Ectodermal cell (in vitro differentiated cells): ENCODE measurements at regions not wholly inside any gene's neighbourhood (a gene's known extent, or its start where the extent isn't known, plus 50 kb on each side); places are given as distances from the start of the nearest gene placed in this dataset.
"Not testable (repeated sequence)": the region's sequence is repeated elsewhere in the genome, so short reads cannot be mapped to it uniquely, and the experiment has no call there.

ENCODE experiments used
- H3K27ac ChIP-seq: 2 replicates; pipeline ENCODE4 v1.7.0; 2013; ENCODE audit warnings: mild to moderate bottlenecking, low read depth, low read length; ENCODE audit not compliant: insufficient read depth, poor library complexity, severe bottlenecking
- H3K27me3 ChIP-seq: 2 replicates; pipeline ENCODE4 v1.7.0; 2013; ENCODE audit warnings: mild to moderate bottlenecking, low read length; ENCODE audit not compliant: insufficient read depth, control insufficient read depth, poor library complexity, severe bottlenecking
- H3K36me3 ChIP-seq: one replicate; pipeline ENCODE4 v1.7.0; 2013; ENCODE audit warnings: low read length; ENCODE audit not compliant: control insufficient read depth, insufficient read depth
- H3K4me1 ChIP-seq: one replicate; pipeline ENCODE4 v1.7.0; 2013; ENCODE audit warnings: low read length; ENCODE audit not compliant: control insufficient read depth, insufficient read depth
- H3K4me3 ChIP-seq: 2 replicates; pipeline ENCODE4 v1.7.0; 2013; ENCODE audit warnings: low read depth, low read length, control low read depth; ENCODE audit not compliant: insufficient read depth
- H3K9me3 ChIP-seq: 2 replicates; pipeline ENCODE4 v1.7.0; 2013; ENCODE audit warnings: mild to moderate bottlenecking, low read length, moderate library complexity; ENCODE audit not compliant: control insufficient read depth
- WGBS, 2 experiments: methylation state at CpG; one replicate each; pipeline ENCODE4 v1.1.7; 2013; ENCODE audit warnings: missing lambda C conversion rate in 2 of 2; 5-methylcytosine and 5-hydroxymethylcytosine counted together

DNA sequence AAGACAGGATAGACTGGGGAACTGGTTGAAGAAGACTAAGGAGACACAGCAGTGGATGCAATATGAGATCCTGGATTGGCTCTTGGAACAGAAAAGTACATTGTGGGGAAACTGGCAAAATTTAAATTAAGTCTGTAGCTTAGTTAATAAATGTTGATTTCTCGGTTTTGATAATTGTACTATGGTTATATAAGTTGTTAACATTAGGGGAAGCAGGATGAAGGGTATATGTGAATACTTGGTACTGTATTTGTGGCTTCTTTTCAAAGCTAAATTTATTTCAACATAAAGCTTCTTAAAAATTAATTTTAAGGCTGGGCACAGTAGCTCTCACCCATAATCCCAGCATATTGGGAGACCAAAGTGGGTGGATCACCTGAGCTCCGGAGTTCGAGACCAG lies 103.8 kb downstream of the TMEM17 start:
- H3K27ac ChIP-seq = no peak overlapping the region
- WGBS, 2 experiments = 95 to 99% methylated on average over 3 of the region's 3 CpGs
- no peaks in the 10 kb centered on the region for H3K36me3 ChIP-seq

DNA sequence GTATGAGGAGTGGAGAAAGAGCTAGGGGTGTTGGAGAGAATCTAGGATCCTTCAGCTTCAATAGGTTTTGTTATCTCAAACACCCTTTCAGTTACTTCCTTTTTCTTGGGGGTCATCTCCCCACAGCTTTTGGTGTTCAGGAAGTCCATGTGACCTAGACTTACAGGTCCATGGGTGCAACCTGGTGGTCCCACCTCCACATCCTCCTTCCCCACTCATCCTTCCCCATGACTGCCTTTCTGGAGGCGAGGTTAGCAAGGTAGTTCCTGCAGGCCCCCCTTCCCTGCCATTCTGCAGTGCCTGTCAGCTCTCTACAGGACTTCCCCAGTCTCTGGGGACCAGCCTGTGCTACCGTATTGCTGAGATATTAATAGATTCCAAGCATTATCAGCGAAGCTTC lies 107.6 kb downstream of the TMEM17 start:
- no peaks in the 10 kb centered on the region for H3K36me3 ChIP-seq
- 93% methylated on average over 3 of the region's 3 CpGs for WGBS, 2 experiments
- no peaks in the 10 kb centered on the region for H3K9me3 ChIP-seq
- H3K4me1 ChIP-seq = no peaks in the 10 kb centered on the region
- no peak overlapping the region for H3K4me3 ChIP-seq
- H3K27me3 ChIP-seq = no peaks in the 10 kb centered on the region
- no peak overlapping the region for H3K27ac ChIP-seq

More for the DNA sequence above, 103.8 kb downstream of the TMEM17 start:
- Histone ChIP-seq H3K27me3 (no peaks in the 10 kb centered on the region), H3K4me1 (no peaks in the 10 kb centered on the region), H3K4me3 (no peak overlapping the region), H3K9me3 (no peaks in the 10 kb centered on the region)

DNA sequence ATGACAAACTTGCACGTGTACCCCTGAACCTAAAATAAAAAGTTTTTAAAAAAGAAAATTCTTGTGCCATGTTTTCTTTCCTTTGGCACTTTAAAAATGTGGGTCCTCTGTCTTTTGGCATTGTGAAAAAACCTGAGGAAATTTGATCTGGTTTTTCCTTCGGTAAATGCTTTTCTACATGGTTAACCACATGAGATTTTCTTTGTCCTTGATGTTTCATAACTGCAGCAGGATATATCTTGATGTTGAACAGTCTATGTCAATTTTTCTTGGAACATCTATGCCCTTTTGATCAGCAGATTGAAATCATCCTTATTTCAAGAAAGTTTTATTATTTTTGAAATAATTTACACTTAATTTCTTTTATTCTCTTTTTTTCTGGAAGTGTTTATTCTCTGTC lies 109.1 kb downstream of the TMEM17 start:
- Histone ChIP-seq H3K27ac (no peak overlapping the region), H3K36me3 (no peaks in the 10 kb centered on the region), H3K27me3 (no peaks in the 10 kb centered on the region), H3K4me3 (no peak overlapping the region), H3K9me3 (no peaks in the 10 kb centered on the region), H3K4me1 (no peaks in the 10 kb centered on the region)
- WGBS, 2 experiments = 88 to 97% methylated on average over 2 of the region's 2 CpGs

DNA sequence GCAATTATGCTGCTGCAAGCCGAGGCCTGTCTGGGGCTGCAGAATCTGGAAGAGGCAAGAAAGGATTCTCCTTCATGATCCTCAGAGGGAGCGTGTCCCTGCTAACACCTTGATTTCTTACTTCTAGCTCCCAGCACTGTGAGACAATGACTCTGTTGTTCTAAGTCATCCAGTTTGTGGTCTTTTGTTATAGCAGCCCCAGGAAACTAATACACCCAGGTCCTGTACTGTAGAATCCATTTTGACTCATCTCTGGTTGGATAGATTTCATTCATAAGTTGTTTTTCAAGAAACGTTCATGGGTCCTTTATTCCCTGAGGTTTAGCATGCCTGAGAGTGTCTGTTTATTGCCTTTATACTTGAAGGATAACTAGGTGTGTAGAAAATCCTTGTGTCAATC lies 112.7 kb downstream of the TMEM17 start:
- H3K27ac ChIP-seq = no peak overlapping the region
- no peaks in the 10 kb centered on the region for H3K36me3 ChIP-seq
- H3K4me1 ChIP-seq = no peaks in the 10 kb centered on the region
- H3K4me3 ChIP-seq = no peak overlapping the region
- H3K27me3 ChIP-seq = no peaks in the 10 kb centered on the region
- 93 to 95% methylated on average over 3 of the region's 3 CpGs for WGBS, 2 experiments
- no peaks in the 10 kb centered on the region for H3K9me3 ChIP-seq

DNA sequence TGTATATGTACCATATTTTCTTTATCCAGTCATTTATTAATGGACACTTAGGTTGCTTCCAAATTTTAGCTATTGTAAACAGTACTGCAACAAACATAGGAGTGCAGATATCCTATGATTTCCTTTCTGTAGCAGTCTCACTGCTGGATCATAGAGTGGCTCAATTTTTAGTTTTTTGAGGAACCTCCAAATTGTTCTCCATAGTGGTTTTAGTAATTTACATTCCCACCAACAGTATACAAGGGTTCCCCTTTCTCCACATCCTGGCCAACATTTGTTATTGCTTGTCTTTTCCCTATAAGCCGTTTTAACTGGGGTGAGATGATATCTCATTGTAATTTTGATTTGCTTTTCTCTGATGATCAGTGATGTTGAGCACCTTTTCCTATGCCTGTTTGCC lies 114.3 kb downstream of the TMEM17 start:
- Histone ChIP-seq H3K9me3 (no peaks in the 10 kb centered on the region), H3K27me3 (no peaks in the 10 kb centered on the region), H3K36me3 (no peaks in the 10 kb centered on the region), H3K4me3 (no peak overlapping the region), H3K27ac (no peak overlapping the region), H3K4me1 (no peaks in the 10 kb centered on the region)
- 90 to 100% methylated on average over 1 of the region's 1 CpG for WGBS, 2 experiments

DNA sequence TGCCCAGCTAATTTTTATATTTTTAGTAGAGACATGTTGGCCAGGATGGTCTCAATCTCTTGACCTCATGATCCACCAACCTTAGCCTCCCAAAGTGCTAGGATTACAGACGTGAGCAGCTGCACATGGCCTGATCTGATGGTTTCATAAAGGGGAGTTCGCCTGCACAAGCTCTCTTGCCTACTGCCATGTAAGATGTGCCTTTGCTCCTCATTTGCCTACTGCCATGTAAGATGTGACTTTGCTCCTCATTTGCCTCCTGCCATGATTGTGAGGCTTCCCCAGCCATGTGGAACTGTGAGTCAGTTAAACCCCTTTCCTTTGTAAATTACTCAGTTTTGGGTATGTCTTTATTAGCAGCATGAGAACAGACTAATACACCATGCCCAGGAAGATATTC lies 119.6 kb downstream of the TMEM17 start:
- 87 to 93% methylated on average over 2 of the region's 2 CpGs for WGBS, 2 experiments
- H3K27me3 ChIP-seq, H3K4me1 ChIP-seq, H3K9me3 ChIP-seq, H3K36me3 ChIP-seq, H3K27ac ChIP-seq, H3K4me3 ChIP-seq: not testable (repeated sequence)

DNA sequence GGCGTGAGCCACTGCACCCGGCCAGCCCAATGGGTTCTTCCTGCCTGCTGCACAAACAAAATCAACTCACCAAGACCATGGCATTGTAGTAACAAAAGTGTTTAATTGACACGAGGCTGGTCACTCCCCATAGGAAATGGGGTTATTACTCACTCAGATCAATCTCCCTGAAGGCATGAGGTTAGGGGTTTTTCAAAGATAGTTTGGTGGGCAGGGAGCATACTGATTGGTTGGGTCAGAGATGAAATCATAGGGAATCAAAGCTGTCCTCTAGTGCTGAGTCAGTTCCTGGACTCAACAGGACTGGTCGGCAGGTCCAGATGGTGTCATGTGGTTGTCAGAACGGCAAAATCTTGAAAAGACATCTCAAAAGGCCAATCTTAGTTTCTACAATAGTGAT lies 122.1 kb downstream of the TMEM17 start:
- 94 to 96% methylated on average over 5 of the region's 5 CpGs for WGBS, 2 experiments
- Histone ChIP-seq H3K36me3 (no peaks in the 10 kb centered on the region), H3K27me3 (no peaks in the 10 kb centered on the region), H3K4me3 (no peak overlapping the region), H3K27ac (no peak overlapping the region), H3K9me3 (no peaks in the 10 kb centered on the region), H3K4me1 (peaks cover 6% of the 10 kb centered on the region)

DNA sequence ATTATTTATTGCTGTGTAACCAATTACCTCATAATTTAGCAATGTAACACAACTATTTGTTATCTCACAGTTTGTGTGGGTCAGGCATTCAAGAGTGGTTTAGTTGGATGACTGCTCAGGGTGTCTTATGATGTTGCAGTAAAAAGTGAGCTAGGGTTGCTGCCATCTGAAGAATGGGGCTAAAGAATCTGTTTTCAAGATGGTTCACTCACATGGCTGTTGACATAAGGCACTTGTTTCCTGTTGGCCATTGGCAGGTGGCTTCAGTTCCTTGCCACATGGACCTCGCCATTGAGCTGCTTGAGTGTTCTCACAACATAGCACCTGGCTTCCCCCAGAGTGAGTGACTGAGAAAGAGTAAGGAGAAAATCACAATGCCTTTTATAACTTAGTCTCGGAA lies 123.2 kb downstream of the TMEM17 start:
- H3K36me3 ChIP-seq = no peaks in the 10 kb centered on the region
- WGBS, 2 experiments = 92 to 94% methylated on average over 2 of the region's 2 CpGs
- H3K27me3 ChIP-seq = no peaks in the 10 kb centered on the region
- H3K9me3 ChIP-seq = no peaks in the 10 kb centered on the region
- H3K4me3 ChIP-seq = no peak overlapping the region
- H3K4me1 ChIP-seq = peaks cover 6% of the 10 kb centered on the region
- no peak overlapping the region for H3K27ac ChIP-seq

DNA sequence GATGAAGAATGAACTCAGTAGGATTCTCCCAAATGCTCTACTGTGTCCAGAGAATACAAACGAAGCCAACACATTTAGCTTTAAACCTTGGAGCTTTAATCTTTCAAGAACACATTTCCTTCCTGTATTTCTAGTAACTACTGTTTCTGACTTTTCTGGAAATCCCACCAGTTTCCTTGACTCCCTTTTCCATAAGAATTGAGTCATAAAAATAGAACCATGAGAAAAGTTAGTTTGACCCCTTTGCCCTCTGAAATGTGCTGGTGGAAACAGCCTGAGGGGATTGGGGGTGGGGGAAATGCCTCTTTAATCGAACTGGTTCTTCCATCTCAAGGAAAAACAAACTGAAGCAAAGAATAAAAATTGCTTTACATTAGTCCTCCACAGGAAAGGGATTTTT lies 123.9 kb downstream of the TMEM17 start:
- Histone ChIP-seq H3K4me1 (peaks cover 6% of the 10 kb centered on the region), H3K36me3 (no peaks in the 10 kb centered on the region), H3K27me3 (no peaks in the 10 kb centered on the region), H3K9me3 (no peaks in the 10 kb centered on the region), H3K4me3 (no peak overlapping the region), H3K27ac (no peak overlapping the region)
- WGBS, 2 experiments = 65 to 70% methylated on average over 2 of the region's 2 CpGs

DNA sequence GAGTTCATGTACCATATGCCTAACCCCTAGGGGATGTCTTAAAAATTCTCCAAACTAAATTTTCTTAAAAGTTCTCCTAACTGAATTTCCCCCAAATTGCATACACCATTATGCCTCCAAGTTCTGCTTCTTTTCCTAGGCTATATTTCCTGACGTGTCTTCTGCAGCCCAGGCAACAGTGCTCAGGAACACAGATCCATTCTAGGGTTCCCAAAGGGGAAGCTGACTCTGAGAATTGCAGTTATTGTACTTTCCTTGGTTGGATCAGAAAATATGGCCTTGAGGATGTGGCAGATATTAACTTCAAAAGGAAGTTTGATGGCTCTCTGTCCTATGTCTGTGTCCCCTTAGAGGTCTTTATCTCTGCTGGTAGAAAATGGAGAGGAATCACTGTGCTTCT lies 124.3 kb downstream of the TMEM17 start:
- peaks cover 6% of the 10 kb centered on the region for H3K4me1 ChIP-seq
- H3K4me3 ChIP-seq = no peak overlapping the region
- no peak overlapping the region for H3K27ac ChIP-seq
- no peaks in the 10 kb centered on the region for H3K27me3 ChIP-seq
- H3K9me3 ChIP-seq = no peaks in the 10 kb centered on the region
- 94 to 95% methylated on average over 1 of the region's 1 CpG for WGBS, 2 experiments
- H3K36me3 ChIP-seq = no peaks in the 10 kb centered on the region

DNA sequence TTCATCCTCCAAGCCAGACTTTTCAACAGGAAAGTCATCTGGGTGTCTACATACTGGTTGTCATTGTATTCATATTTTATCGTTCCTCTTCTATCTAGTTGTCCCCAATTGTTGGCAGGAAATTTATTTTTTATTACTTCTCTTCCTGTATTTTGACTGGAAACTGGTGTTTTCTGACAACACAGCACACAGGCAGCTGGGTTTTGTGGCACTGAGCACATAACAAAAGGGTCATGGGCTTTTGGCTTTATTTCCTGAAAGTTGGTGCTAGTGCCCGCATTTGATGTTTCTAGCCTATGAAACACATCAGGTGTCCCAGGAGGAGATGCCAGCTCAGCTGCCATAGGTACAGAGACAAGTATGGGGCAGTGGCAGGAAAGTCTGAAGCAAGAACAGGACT lies 126.4 kb downstream of the TMEM17 start:
- WGBS, 2 experiments = 96 to 100% methylated on average over 1 to 2 of the region's 2 CpGs
- H3K27me3 ChIP-seq = no peaks in the 10 kb centered on the region
- H3K4me3 ChIP-seq = no peak overlapping the region
- no peak overlapping the region for H3K27ac ChIP-seq
- peaks cover 6% of the 10 kb centered on the region for H3K4me1 ChIP-seq
- H3K9me3 ChIP-seq = no peaks in the 10 kb centered on the region
- H3K36me3 ChIP-seq = no peaks in the 10 kb centered on the region
